H1 (cell line): ENCODE measurements at regions not wholly inside any gene's neighbourhood (a gene's known extent, or its start where the extent isn't known, plus 50 kb on each side); places are given as distances from the start of the nearest gene placed in this dataset.

Experiments used
- CTCF ChIA-PET: fragments of 300-600 bp; sonication (Branson Sonifier 250); formaldehyde crosslinking; loops from one replicate; lab custom pipeline; 2021; ENCODE audit not compliant: partially characterized antibody; lab: Charles Lee
- POLR2A ChIA-PET: fragments of 300-600 bp; sonication (Branson Sonifier 250); formaldehyde crosslinking; loops from one replicate; lab custom pipeline; 2021; ENCODE audit warnings: inconsistent platforms; ENCODE audit not compliant: partially characterized antibody; lab: Charles Lee
- DNase-seq, 2 experiments: peaks; one replicate each; pipeline versions ENCODE4 v3.0.0 to v3.0.0-alpha.2; 2010 to 2022; ENCODE audit warnings: low spot score in 2 of 2, low read depth in 1 of 2, mixed read lengths in 1 of 2
- FAIRE-seq: peaks from 2 replicates; lab custom pipeline; 2011; peaks lifted over from hg19 to GRCh38; lab: Jason Lieb, UNC
- H2AFZ ChIP-seq: 2 replicates; pipeline ENCODE4 v1.8.1; 2012; ENCODE audit warnings: low read length, inconsistent platforms
- H2AK5ac ChIP-seq: 2 replicates; pipeline ENCODE4 v1.6.1; 2013; ENCODE audit warnings: low read depth, low read length
- H2BK120ac ChIP-seq: replicated peaks from 2 replicates; pipeline ENCODE3; 2013; ENCODE audit warnings: low read depth, low read length, inconsistent platforms
- H2BK12ac ChIP-seq: 2 replicates; pipeline ENCODE4 v1.6.1; 2013; ENCODE audit warnings: low read depth, low read length
- H2BK15ac ChIP-seq: 2 replicates; pipeline ENCODE4 v1.6.1; 2013; ENCODE audit warnings: low read length
- H2BK20ac ChIP-seq: 2 replicates; pipeline ENCODE4 v1.6.1; 2013; ENCODE audit warnings: low read length
- H2BK5ac ChIP-seq: 2 replicates; pipeline ENCODE4 v1.6.1; 2013; ENCODE audit warnings: low read depth, low read length
- H3K14ac ChIP-seq: 2 replicates; pipeline ENCODE4 v1.6.1; 2013; ENCODE audit warnings: inconsistent platforms; ENCODE audit not compliant: insufficient read length
- H3K18ac ChIP-seq: 2 replicates; pipeline ENCODE4 v1.6.1; 2013; ENCODE audit warnings: low read length; ENCODE audit errors: extremely low read depth
- H3K23ac ChIP-seq: 2 replicates; pipeline ENCODE4 v1.6.1; 2013; ENCODE audit warnings: inconsistent platforms; ENCODE audit not compliant: insufficient read length
- H3K23me2 ChIP-seq: 2 replicates; pipeline ENCODE4 v1.6.1; 2013; ENCODE audit warnings: low read depth, low read length
- H3K27ac ChIP-seq: 2 replicates; pipeline ENCODE4 v1.6.1; 2011; ENCODE audit warnings: low read depth, low read length, inconsistent platforms
- H3K27me3 ChIP-seq, 4 experiments: replicated peaks in 1 of 4; 1 replicate in 1 of 4; 2 replicates in 3 of 4; pipeline versions ENCODE4 v1.6.1 to v1.8.1; 2011 to 2013; ENCODE audit warnings: low read length in 3 of 4, mild to moderate bottlenecking in 3 of 4, inconsistent platforms in 2 of 4, mixed read lengths in 2 of 4, moderate library complexity in 1 of 4; ENCODE audit not compliant: control insufficient read depth in 3 of 4, insufficient read depth in 3 of 4; ENCODE audit errors: extremely low read depth in 1 of 4
- H3K36me3 ChIP-seq, 4 experiments: 2 replicates each; pipeline versions ENCODE4 v1.6.1 to v1.8.1; 2011 to 2013; ENCODE audit warnings: mild to moderate bottlenecking in 4 of 4, low read length in 3 of 4, moderate library complexity in 2 of 4, control low read depth in 1 of 4, inconsistent platforms in 1 of 4; ENCODE audit not compliant: insufficient read depth in 4 of 4, control insufficient read depth in 2 of 4
- H3K4ac ChIP-seq: replicated peaks from 2 replicates; pipeline ENCODE3; 2013; ENCODE audit warnings: low read length, low read depth, mixed read lengths, inconsistent platforms; ENCODE audit not compliant: insufficient read length
- H3K4me1 ChIP-seq, 4 experiments: replicated peaks in 1 of 4; 1 replicate in 1 of 4; 2 replicates in 3 of 4; pipeline versions ENCODE4 v1.6.1 to v1.8.1; 2011 to 2013; ENCODE audit warnings: low read length in 3 of 4, inconsistent platforms in 2 of 4, mixed read lengths in 1 of 4; ENCODE audit not compliant: insufficient read depth in 4 of 4, control insufficient read depth in 3 of 4
- H3K4me2 ChIP-seq, 2 experiments: 2 replicates each; pipeline versions ENCODE4 v1.6.1 to v1.8.1; 2011 to 2013; ENCODE audit warnings: low read depth in 2 of 2, low read length in 2 of 2, control low read depth in 1 of 2, inconsistent platforms in 1 of 2, mild to moderate bottlenecking in 1 of 2; ENCODE audit not compliant: insufficient read depth in 1 of 2
- H3K4me3 ChIP-seq, 4 experiments: fragments of 200-600, 300-600 bp in 1 of 4; sonication (generic), shearing (Covaris generic), sonication (Bioruptor Twin) in 1 of 4; 2 replicates each; pipeline versions ENCODE4 v1.5.1 to v1.8.1; 2011 to 2016; ENCODE audit warnings: low read length in 4 of 4, low read depth in 3 of 4, control low read depth in 2 of 4, inconsistent platforms in 2 of 4, mild to moderate bottlenecking in 2 of 4, mixed read lengths in 1 of 4, moderate library complexity in 1 of 4; ENCODE audit not compliant: insufficient read depth in 2 of 4; ENCODE audit errors: extremely low read depth in 1 of 4
- H3K56ac ChIP-seq: replicated peaks from 2 replicates; pipeline ENCODE3; 2013; ENCODE audit warnings: low read depth, mild to moderate bottlenecking, mixed read lengths, low read length, inconsistent platforms; ENCODE audit not compliant: insufficient read length
- H3K79me1 ChIP-seq: 2 replicates; pipeline ENCODE4 v1.6.1; 2013; ENCODE audit warnings: low read depth, low read length, control low read depth
- H3K79me2 ChIP-seq, 2 experiments: 2 replicates each; pipeline versions ENCODE4 v1.6.1 to v1.8.1; 2012 to 2013; ENCODE audit warnings: low read length in 2 of 2, mild to moderate bottlenecking in 2 of 2, inconsistent platforms in 1 of 2; ENCODE audit not compliant: insufficient read depth in 2 of 2, control insufficient read depth in 1 of 2
- H3K9ac ChIP-seq, 4 experiments: replicated peaks in 1 of 4; 1 replicate in 1 of 4; 2 replicates in 3 of 4; pipeline versions ENCODE4 v1.6.1 to v1.8.1; 2011 to 2013; ENCODE audit warnings: low read depth in 3 of 4, low read length in 3 of 4, control low read depth in 2 of 4, mild to moderate bottlenecking in 2 of 4, moderate library complexity in 2 of 4, inconsistent platforms in 1 of 4; ENCODE audit errors: extremely low read depth in 1 of 4
- H3K9me3 ChIP-seq, 2 experiments: 2 replicates each; pipeline versions ENCODE4 v1.6.1 to v1.8.1; 2012 to 2013; ENCODE audit warnings: mild to moderate bottlenecking in 2 of 2, moderate library complexity in 2 of 2, control low read depth in 1 of 2, inconsistent platforms in 1 of 2, low read depth in 1 of 2, low read length in 1 of 2, mixed read lengths in 1 of 2; ENCODE audit not compliant: insufficient read depth in 2 of 2
- H4K20me1 ChIP-seq, 2 experiments: replicated peaks in 1 of 2; 2 replicates each; pipeline versions ENCODE3 to v1.8.1; 2011 to 2013; ENCODE audit warnings: inconsistent platforms in 2 of 2, low read length in 2 of 2, mild to moderate bottlenecking in 1 of 2; ENCODE audit not compliant: insufficient read depth in 2 of 2, control insufficient read depth in 1 of 2
- H4K5ac ChIP-seq: 2 replicates; pipeline ENCODE4 v1.6.1; 2013; ENCODE audit warnings: low read length, low read depth, mixed read lengths, inconsistent platforms; ENCODE audit not compliant: insufficient read length
- H4K8ac ChIP-seq: 2 replicates; pipeline ENCODE4 v1.8.0; 2013; ENCODE audit warnings: mild to moderate bottlenecking, moderate library complexity, low read length, inconsistent platforms; ENCODE audit not compliant: insufficient read depth; ENCODE audit errors: extremely low read depth
- H4K91ac ChIP-seq: replicated peaks from 2 replicates; pipeline ENCODE3; 2013; ENCODE audit warnings: low read length, mixed read lengths, inconsistent platforms; ENCODE audit not compliant: insufficient read length
- CEBPB ChIP-seq: IDR thresholded peaks from 2 replicates; pipeline ENCODE4 v1.6.1; 2012; ENCODE audit warnings: low read depth, low read length
- SUZ12 ChIP-seq: fragments of 200-600 bp; sonication (generic); IDR thresholded peaks from 2 replicates; pipeline ENCODE4 v1.6.1; 2012; ENCODE audit warnings: mild to moderate bottlenecking, inconsistent platforms, low read length, moderate library complexity, mixed read lengths
- WGBS, 2 experiments: shearing (Covaris generic) in 1 of 2; methylation state at CpG; one replicate each; pipeline versions ENCODE4 v1.1.6 to v1.1.7; 2013 to 2015; ENCODE audit warnings: low lambda C conversion rate in 2 of 2, mixed read lengths in 2 of 2, inconsistent platforms in 1 of 2, low coverage in 1 of 2, missing lambda C conversion rate in 1 of 2; ENCODE audit not compliant: insufficient replicate concordance in 2 of 2, insufficient coverage in 1 of 2, insufficient read length in 1 of 2; ENCODE audit errors: extremely low coverage in 1 of 2, missing lambda C conversion rate in 1 of 2; 5-methylcytosine and 5-hydroxymethylcytosine counted together

DNA sequence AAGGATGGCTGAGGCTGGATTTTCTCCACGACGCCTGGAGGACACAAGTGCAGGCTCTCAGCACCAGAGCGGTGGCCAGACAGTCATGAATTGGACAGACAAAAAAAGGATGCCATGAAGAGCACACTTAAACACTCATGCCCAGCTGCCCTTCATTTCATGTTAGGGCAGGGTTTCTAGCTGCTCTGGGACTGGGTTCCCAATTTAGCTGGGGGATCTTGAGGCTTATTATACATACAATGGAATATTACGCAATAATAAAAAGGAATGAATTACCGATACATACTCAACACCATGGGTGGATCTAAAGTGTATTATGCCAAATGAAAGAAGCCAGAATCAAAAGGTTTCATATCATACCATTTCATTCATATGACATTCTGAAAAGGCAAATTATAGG, 512.1 kb upstream of the LRRC4C start:
- Histone ChIP-seq H3K36me3 (no peaks in the 10 kb centered on the region), H4K8ac (no peak overlapping the region), H3K79me1 (no peaks in the 10 kb centered on the region), H2BK20ac (no peak overlapping the region), H3K23ac (no peak overlapping the region), H3K14ac (no peak overlapping the region), H3K4me3 (no peak overlapping the region), H2AFZ (no peak overlapping the region), H4K5ac (no peak overlapping the region), H3K4me1 (no peaks in the 10 kb centered on the region), H2BK120ac (no peak overlapping the region), H4K20me1 (no peaks in the 10 kb centered on the region), H2BK5ac (no peak overlapping the region), H4K91ac (no peak overlapping the region), H3K4me2 (no peak overlapping the region), H3K9me3 (no peaks in the 10 kb centered on the region; a peak in 2 of 4 replicates), H2BK15ac (no peak overlapping the region), H3K27me3 (no peaks in the 10 kb centered on the region), H3K4ac (no peak overlapping the region), H3K18ac (no peak overlapping the region), H3K79me2 (no peaks in the 10 kb centered on the region), H3K27ac (no peak overlapping the region), H3K23me2 (no peaks in the 10 kb centered on the region; the same call in 1 of the 2 replicates), H3K9ac (no peak overlapping the region), H2AK5ac (no peak overlapping the region), H3K56ac (no peak overlapping the region), H2BK12ac (no peak overlapping the region)
- CTCF ChIA-PET: no interaction called here
- WGBS, 2 experiments: 70% methylated on average over 5 of the region's 5 CpGs; no CpG with 5 or more reads in 1 of the 2 experiments
- POLR2A ChIA-PET: no interaction called here
- no peak for DNase-seq
- FAIRE-seq: no peak
- TF ChIP-seq SUZ12: no peak
- TF ChIP-seq CEBPB: peak; percentile 89; the same call in 1 of the 2 replicates
